Astrocyte (in vitro differentiated cells and primary cell): ENCODE measurements at regions not wholly inside any gene's neighbourhood (a gene's known extent, or its start where the extent isn't known, plus 50 kb on each side); places are given as distances from the start of the nearest gene placed in this dataset.

Experiments
- EZH2 ChIP-seq: IDR thresholded peaks from 2 replicates; pipeline ENCODE4 v1.6.1; 2012; ENCODE audit warnings: mild to moderate bottlenecking, low read length, inconsistent platforms; ENCODE audit not compliant: insufficient read depth
- TF ChIP-seq, protein P1 (sequence below): IDR thresholded peaks from 2 replicates; pipeline ENCODE4 v1.5.1; 2011; ENCODE audit warnings: low read depth, mild to moderate bottlenecking, inconsistent platforms, low read length, moderate library complexity; ENCODE audit not compliant: insufficient read depth

DNA sequence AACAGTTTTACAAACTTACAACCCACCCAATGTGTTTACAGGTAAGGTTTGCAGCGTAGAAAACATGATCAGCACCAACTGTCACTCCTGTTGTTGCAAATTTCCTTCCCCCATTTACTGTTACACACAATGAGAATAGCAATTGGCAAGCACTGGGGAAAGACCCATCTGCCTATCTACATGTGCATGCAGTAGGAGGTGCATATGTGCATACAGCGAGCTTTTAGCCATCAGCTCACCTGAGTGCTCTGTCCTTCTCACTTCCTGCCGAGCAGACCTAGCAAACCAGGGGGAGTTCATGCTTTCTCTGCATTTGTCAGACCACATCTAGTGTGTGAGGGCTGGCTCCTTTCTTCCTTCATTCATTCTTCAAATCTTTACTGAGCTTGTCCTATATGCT lies 49.9 kb upstream of the ARL4C start:
- no peak for TF ChIP-seq EZH2
- TF ChIP-seq, protein P1, sequence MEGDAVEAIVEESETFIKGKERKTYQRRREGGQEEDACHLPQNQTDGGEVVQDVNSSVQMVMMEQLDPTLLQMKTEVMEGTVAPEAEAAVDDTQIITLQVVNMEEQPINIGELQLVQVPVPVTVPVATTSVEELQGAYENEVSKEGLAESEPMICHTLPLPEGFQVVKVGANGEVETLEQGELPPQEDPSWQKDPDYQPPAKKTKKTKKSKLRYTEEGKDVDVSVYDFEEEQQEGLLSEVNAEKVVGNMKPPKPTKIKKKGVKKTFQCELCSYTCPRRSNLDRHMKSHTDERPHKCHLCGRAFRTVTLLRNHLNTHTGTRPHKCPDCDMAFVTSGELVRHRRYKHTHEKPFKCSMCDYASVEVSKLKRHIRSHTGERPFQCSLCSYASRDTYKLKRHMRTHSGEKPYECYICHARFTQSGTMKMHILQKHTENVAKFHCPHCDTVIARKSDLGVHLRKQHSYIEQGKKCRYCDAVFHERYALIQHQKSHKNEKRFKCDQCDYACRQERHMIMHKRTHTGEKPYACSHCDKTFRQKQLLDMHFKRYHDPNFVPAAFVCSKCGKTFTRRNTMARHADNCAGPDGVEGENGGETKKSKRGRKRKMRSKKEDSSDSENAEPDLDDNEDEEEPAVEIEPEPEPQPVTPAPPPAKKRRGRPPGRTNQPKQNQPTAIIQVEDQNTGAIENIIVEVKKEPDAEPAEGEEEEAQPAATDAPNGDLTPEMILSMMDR = no peak
